ENCODE measurements at regions not wholly inside any gene's neighbourhood (a gene's known extent, or its start where the extent isn't known, plus 50 kb on each side); places are given as distances from the start of the nearest gene placed in this dataset.

DNA sequence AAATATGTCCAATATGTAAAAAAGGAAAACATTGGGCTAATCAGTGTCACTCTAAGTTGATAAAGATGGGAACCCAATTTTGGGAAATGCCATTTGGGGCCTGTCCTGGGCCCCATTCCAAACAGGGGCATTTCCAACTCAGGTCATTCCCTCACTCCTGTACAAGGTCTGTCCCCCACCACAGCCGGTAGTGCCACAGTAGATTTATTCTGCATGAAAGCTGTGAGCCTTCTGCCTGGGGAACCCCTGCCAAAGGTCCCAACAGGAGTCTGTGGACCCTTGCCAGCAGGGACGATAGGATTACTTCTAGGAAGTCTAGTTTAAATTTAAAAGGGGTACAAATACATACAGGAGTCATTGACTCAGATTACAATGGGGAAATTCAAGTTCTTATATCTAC, 317.6 kb upstream of the GNPDA2 start:
- H3K27ac ChIP-seq (ENCODE audit: low read length): no peak overlapping the region
- ATAC-seq (no peak), DNase-seq (no peak)
- no peak overlapping the region for H3K4me2 ChIP-seq (ENCODE audit: low read length)
- H3K9me3 ChIP-seq (ENCODE audit: low read length): no peaks in the 10 kb centered on the region
- no peaks in the 10 kb centered on the region for H3K79me2 ChIP-seq (ENCODE audit: low read length)
- POLR2A ChIA-PET (ENCODE audit: unreplicated experiment): no interaction called here
- TF ChIP-seq EZH2phosphoT487 (IDR thresholded peaks at IDR 0.05; ENCODE audit: borderline replicate concordance, low read length): no peak
- TF ChIP-seq, protein P1, sequence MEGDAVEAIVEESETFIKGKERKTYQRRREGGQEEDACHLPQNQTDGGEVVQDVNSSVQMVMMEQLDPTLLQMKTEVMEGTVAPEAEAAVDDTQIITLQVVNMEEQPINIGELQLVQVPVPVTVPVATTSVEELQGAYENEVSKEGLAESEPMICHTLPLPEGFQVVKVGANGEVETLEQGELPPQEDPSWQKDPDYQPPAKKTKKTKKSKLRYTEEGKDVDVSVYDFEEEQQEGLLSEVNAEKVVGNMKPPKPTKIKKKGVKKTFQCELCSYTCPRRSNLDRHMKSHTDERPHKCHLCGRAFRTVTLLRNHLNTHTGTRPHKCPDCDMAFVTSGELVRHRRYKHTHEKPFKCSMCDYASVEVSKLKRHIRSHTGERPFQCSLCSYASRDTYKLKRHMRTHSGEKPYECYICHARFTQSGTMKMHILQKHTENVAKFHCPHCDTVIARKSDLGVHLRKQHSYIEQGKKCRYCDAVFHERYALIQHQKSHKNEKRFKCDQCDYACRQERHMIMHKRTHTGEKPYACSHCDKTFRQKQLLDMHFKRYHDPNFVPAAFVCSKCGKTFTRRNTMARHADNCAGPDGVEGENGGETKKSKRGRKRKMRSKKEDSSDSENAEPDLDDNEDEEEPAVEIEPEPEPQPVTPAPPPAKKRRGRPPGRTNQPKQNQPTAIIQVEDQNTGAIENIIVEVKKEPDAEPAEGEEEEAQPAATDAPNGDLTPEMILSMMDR (conservative IDR thresholded peaks at IDR 0.05; ENCODE audit: low read depth, low read length): no peak
- TF ChIP-seq EZH2 (IDR thresholded peaks at IDR 0.05; ENCODE audit: low read length, unreplicated experiment): no peak
- no peaks in the 10 kb centered on the region for H3K36me3 ChIP-seq (ENCODE audit: low read depth, low read length)
- H3K27me3 ChIP-seq (ENCODE audit: low read length): no peaks in the 10 kb centered on the region
- no peaks in the 10 kb centered on the region for H4K20me1 ChIP-seq (ENCODE audit: low read length)
- no TSS peak for BruUV-seq (replicated peaks)
- no peak overlapping the region for H3K9ac ChIP-seq (ENCODE audit: low read length)
- no peaks in the 10 kb centered on the region for H3K9me2 ChIP-seq (replicated peaks; ENCODE audit: low read length)
- H3K4me3 ChIP-seq (ENCODE audit: low read length): no peak overlapping the region
- no peak overlapping the region for H2AFZ ChIP-seq (ENCODE audit: low read length)
- CTCF ChIA-PET: no interaction called here
- intact Hi-C loops (cut with micrococcal nuclease): no loop called here
- no peaks in the 10 kb centered on the region for H3K4me1 ChIP-seq (ENCODE audit: insufficient read depth, low read length)
- no peaks in the 10 kb centered on the region for H3F3A ChIP-seq (ENCODE audit: low read length, unreplicated experiment)

DNA sequence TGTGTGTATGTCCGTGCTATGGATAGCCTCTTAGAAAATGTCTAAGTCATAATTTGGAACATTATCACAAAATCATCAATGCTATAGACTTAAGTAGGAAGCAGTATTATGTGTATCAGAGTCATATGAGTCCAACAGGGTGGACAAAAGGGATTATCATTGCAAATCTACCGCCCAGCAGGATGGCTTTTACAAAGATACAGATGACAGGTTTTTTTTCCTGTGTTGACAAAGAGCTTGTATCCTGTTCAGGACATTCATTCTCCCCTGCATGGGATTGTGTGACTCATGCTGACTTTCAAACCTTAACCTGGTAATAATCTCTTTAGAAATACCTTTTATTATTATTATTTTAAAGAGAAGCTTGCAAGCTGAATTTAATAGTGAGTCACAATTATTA, 310.3 kb upstream of the GNPDA2 start:
- ATAC-seq (peak; percentile 95), DNase-seq (peak; percentile 66)
- no peaks in the 10 kb centered on the region for H4K20me1 ChIP-seq (ENCODE audit: low read length)

DNA sequence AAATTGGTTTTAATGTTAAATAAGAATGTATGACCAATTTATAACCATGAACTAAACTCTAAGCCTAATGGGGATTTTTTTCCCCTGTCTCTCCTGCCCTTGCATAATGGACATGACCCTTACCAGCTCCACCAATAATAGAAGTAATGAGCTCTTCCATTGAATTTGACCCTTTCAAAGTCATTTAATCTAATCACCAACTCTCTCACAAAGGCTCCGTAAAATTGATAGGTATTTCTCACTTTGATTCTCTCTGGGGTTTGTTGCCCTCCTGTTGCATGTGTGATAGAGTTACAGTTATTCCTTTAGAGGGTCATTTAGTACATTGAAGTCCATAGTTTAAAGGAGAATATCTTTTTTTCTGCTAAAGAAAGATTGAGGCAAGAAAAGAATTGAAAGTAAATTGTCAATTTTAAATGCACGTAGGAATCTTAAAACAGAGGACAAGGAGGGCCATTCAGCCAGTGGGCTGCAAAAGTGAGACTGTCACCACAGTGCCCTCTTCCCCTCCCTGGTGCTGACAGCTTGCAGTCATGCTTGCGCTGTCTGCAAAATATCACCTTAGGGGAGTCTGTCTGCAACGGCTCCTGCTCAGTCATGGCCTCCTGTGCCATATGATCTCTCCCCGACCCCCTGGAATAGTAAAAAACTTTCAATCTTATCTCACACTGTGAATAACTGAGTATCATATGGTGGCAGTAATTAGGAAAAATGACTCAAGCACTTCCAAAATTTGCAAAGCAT, 307.5 kb upstream of the GNPDA2 start:
- intact Hi-C loops (cut with micrococcal nuclease): no loop called here
- no peak overlapping the region for H3K4me3 ChIP-seq (ENCODE audit: low read length)
- H3K9me3 ChIP-seq (ENCODE audit: low read length): no peaks in the 10 kb centered on the region
- no peaks in the 10 kb centered on the region for H3K9me2 ChIP-seq (replicated peaks; ENCODE audit: low read length)
- H3K27ac ChIP-seq (ENCODE audit: low read length): no peak overlapping the region
- TF ChIP-seq, protein P1 (conservative IDR thresholded peaks at IDR 0.05; ENCODE audit: low read depth, low read length): no peak
- TF ChIP-seq EZH2 (IDR thresholded peaks at IDR 0.05; ENCODE audit: low read length, unreplicated experiment) (no peak), EZH2phosphoT487 (IDR thresholded peaks at IDR 0.05; ENCODE audit: borderline replicate concordance, low read length) (no peak)
- H3K4me1 ChIP-seq (ENCODE audit: insufficient read depth, low read length): peaks cover 7% of the 10 kb centered on the region; the same call in 1 of the 2 replicates
- H4K20me1 ChIP-seq (ENCODE audit: low read length): no peaks in the 10 kb centered on the region
- no peak overlapping the region for H3K9ac ChIP-seq (ENCODE audit: low read length)
- no peaks in the 10 kb centered on the region for H3K27me3 ChIP-seq (ENCODE audit: low read length)
- no peak overlapping the region for H2AFZ ChIP-seq (ENCODE audit: low read length)
- ChIA-PET POLR2A (ENCODE audit: unreplicated experiment) (no interaction called here), CTCF (no interaction called here)
- H3K4me2 ChIP-seq (ENCODE audit: low read length): no peak overlapping the region
- no peaks in the 10 kb centered on the region for H3K36me3 ChIP-seq (ENCODE audit: low read depth, low read length)
- no peaks in the 10 kb centered on the region for H3F3A ChIP-seq (ENCODE audit: low read length, unreplicated experiment)
- BruUV-seq (replicated peaks): no TSS peak
- no peaks in the 10 kb centered on the region for H3K79me2 ChIP-seq (ENCODE audit: low read length)
- ATAC-seq (no peak), DNase-seq (no peak)

More for the DNA sequence above, 310.3 kb upstream of the GNPDA2 start:
- Histone ChIP-seq H3K4me2 (ENCODE audit: low read length) (peak overlapping the region; percentile 38; the same call in 1 of the 2 replicates), H3K9me2 (replicated peaks; ENCODE audit: low read length) (no peaks in the 10 kb centered on the region), H3K79me2 (ENCODE audit: low read length) (no peaks in the 10 kb centered on the region), H3K36me3 (ENCODE audit: low read depth, low read length) (no peaks in the 10 kb centered on the region), H3K4me1 (ENCODE audit: insufficient read depth, low read length) (peaks cover 7% of the 10 kb centered on the region; the same call in 1 of the 2 replicates), H3F3A (ENCODE audit: low read length, unreplicated experiment) (no peaks in the 10 kb centered on the region), H3K27ac (ENCODE audit: low read length) (no peak overlapping the region), H3K27me3 (ENCODE audit: low read length) (no peaks in the 10 kb centered on the region), H3K9me3 (ENCODE audit: low read length) (no peaks in the 10 kb centered on the region), H3K9ac (ENCODE audit: low read length) (no peak overlapping the region), H2AFZ (ENCODE audit: low read length) (no peak overlapping the region), H3K4me3 (ENCODE audit: low read length) (no peak overlapping the region)
- CTCF ChIA-PET: no interaction called here
- POLR2A ChIA-PET (ENCODE audit: unreplicated experiment): no interaction called here
- intact Hi-C loops (cut with micrococcal nuclease): no loop called here
- TF ChIP-seq EZH2phosphoT487 (IDR thresholded peaks at IDR 0.05; ENCODE audit: borderline replicate concordance, low read length) (no peak), EZH2 (IDR thresholded peaks at IDR 0.05; ENCODE audit: low read length, unreplicated experiment) (no peak)
- TF ChIP-seq, protein P1 (conservative IDR thresholded peaks at IDR 0.05; ENCODE audit: low read depth, low read length): no peak
- BruUV-seq (replicated peaks): no TSS peak
